HG03565 (cell line): ENCODE measurements at regions not wholly inside any gene's neighbourhood (a gene's known extent, or its start where the extent isn't known, plus 50 kb on each side); places are given as distances from the start of the nearest gene placed in this dataset.

Source experiments
- ATAC-seq: cut with Tn5 transposase; IDR thresholded peaks from one replicate; pipeline ENCODE4 v1.9.1; 2021; ENCODE audit warnings: mild to moderate bottlenecking, moderate library complexity; ENCODE audit not compliant: unreplicated experiment

- no peak for ATAC-seq
Measured at GRCh38 chr6:56407883-56408410, 160.6 kb upstream of the COL21A1 start.

GRCh38 chr6:56406276-56407269, 159.2 kb upstream of the COL21A1 start:
- peak; percentile 55 for ATAC-seq

GRCh38 chr6:56404599-56404998, 157.2 kb upstream of the COL21A1 start:
- no peak for ATAC-seq

GRCh38 chr6:56403745-56404144, 156.4 kb upstream of the COL21A1 start:
- no peak for ATAC-seq

- ATAC-seq: no peak
Measured at GRCh38 chr6:56401477-56402070, 154.2 kb upstream of the COL21A1 start.

GRCh38 chr6:56400273-56400672, 152.9 kb upstream of the COL21A1 start:
- ATAC-seq: no peak

GRCh38 chr6:56399672-56400263, 152.4 kb upstream of the COL21A1 start:
- ATAC-seq: no peak

- ATAC-seq: no peak
Measured at GRCh38 chr6:56399250-56399671, 151.9 kb upstream of the COL21A1 start.

- no peak for ATAC-seq
Measured at GRCh38 chr6:56396435-56396834, 149.1 kb upstream of the COL21A1 start.

- ATAC-seq: no peak
Measured at GRCh38 chr6:56393615-56394612, 146.5 kb upstream of the COL21A1 start.

GRCh38 chr6:56388415-56388755, 141.0 kb upstream of the COL21A1 start:
- no peak for ATAC-seq

- ATAC-seq: no peak
Measured at GRCh38 chr6:56387621-56388414, 140.4 kb upstream of the COL21A1 start.

GRCh38 chr6:56386717-56387116, 139.3 kb upstream of the COL21A1 start:
- ATAC-seq: no peak

GRCh38 chr6:56385981-56386593, 138.7 kb upstream of the COL21A1 start:
- no peak for ATAC-seq

GRCh38 chr6:56383160-56383559, 135.8 kb upstream of the COL21A1 start:
- no peak for ATAC-seq

GRCh38 chr6:56382416-56382940, 135.1 kb upstream of the COL21A1 start:
- ATAC-seq: no peak

- ATAC-seq: no peak
Measured at GRCh38 chr6:56381801-56382251, 134.4 kb upstream of the COL21A1 start.

GRCh38 chr6:56380476-56380875, 133.1 kb upstream of the COL21A1 start:
- ATAC-seq: no peak
